NCI-H2196 treated with DMSO at 0.1 percent for 48 hours (cell line): ENCODE measurements at regions not wholly inside any gene's neighbourhood (a gene's known extent, or its start where the extent isn't known, plus 50 kb on each side); places are given as distances from the start of the nearest gene placed in this dataset.
"Not testable (repeated sequence)": the region's sequence is repeated elsewhere in the genome, so short reads cannot be mapped to it uniquely, and the experiment has no call there.

Experiments
- DNase-seq: peaks from one replicate; lab custom pipeline; 2025; ENCODE audit not compliant: unreplicated experiment; lab: John Stamatoyannopoulos, UW

DNA sequence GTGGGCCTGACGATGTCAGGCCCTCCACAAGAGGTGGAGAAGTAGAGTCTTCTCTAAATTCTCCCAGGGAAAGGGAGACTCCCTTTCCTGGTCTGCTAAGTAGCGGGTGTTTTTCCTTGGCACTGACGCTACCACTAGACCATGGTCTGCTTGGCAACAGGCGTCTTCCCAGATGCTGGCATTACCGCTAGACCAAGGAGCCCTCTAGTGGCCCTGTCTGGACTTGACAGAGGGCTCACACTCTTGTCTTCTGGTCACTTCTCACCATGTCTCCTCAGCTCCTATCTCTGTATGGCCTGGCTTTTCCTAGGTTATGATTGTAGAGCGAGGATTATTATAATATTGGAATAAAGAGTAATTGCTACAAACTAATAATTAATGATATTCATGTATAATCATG lies 51.1 kb upstream of the RASSF6 start:
- DNase-seq, result not testable (repeated sequence)

DNA sequence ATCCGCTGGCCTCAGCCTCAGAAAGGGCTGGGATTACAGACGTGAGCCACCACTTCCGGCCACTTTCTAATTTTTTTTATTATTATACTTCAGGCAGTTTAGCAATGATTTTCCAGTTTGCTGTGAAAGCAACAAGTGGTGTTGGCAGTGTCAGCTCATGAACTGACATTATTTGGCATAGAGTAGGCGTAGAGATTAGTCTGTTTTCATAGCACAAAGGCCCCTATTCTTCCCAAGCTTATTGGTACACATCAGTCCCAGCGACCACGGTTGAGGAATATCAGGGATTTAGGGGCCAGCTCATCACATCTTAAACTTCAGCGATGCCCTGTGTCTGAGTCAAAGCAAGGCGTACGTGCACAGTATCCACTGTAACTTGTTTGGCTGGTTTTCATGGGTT lies 53.0 kb upstream of the RASSF6 start:
- DNase-seq, result no peak

DNA sequence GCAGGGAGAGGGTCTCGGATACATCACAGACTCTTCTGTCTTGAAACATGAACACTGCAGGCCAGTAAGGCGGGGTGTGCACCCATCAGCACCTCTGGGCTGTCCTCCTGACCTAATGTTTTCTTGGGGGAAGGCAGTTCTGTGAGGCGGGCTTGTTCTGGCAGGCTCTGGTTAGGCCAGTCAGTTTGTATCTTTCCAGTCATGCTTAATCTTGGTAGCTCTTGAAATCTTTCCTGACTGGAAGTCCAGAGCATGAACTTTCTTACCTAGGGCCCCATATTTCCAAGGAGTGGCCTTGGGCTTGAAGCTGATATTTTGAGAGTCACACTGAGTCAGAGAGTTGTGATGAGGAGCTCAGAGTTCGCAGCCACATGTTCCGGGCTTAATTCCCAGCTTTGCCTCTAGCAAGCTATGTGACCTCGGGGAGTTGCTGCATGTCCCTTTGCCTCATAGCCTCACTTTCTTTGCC lies 54.2 kb upstream of the RASSF6 start:
- no peak for DNase-seq

DNA sequence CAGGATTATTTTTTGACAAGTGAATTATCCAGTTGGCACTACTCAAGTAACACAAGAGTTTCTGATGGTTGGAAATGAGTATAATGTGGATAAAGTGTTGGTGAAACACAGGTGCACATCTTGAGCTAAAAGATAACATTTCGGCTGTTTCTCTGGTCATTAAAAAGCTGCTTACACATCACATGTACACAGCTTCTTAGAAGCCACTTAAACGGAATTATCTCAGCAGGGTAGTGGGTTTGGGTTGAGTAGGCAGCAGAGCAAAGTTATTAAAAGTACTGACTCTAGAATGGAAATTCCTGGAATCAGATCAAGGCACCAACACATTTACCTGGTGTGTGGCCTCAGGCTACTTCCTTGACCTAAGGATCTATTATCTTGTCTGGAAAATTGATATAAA lies 55.4 kb upstream of the RASSF6 start:
- DNase-seq, result no peak

DNA sequence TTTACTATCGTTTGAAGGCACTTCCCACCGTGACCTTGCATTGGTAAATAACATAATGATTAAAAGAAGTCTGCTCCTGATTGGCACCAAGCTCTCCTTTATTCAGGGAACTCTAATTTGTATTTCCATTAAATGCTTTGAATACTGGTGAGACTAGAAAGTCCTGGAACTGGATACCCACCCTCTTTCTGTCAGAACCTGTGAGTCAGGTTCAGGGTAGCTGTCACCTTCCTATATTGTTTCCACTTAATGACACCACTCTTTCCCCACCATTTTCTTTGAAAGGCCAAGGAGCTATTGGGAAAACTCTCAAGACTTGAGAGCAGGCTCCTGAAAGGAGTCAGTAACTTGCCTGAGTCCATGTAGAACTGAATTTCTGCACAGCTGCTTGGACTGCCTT lies 55.9 kb upstream of the RASSF6 start:
- DNase-seq, result no peak

DNA sequence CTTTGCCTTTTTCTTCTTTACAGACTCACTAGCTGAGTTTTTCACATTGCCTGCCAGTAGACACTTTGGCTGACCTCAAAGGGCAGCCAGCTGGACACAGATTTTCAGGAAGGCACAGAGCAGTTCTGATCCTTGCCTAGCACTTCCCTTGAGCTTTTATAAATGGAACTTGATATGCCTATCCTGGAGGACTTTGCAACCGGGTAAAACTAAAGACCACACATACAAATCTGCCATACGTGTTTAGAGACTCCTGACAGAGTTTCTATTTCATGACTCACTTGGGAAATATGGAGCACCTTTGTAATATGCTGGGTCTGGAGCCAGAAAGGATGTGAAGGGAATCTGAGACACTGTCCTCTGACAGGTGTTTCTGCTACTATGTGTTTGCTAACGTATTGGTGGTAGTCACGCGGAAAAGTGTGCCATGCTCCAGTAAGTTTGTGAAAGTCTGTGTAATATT lies 56.7 kb upstream of the RASSF6 start:
- peak; percentile 92 for DNase-seq

DNA sequence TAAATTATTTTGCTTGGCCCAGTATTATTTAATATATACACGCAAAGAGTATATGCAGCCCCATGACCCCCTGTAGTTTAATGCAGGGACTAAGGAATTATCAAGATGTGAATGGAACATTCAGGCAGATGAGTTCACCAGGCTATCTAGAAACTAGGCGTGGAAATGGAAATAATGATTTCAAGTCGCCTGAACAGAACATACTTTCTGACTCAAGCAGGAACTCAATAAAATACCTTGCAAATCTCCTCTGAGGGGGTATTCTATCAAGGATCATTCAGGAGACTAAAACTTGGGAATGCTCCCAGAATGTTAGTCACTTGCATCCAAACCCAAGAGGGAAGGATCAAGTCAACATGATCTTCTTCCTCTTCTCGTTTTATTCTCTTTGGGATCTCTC lies 59.6 kb upstream of the RASSF6 start:
- DNase-seq, result no peak

DNA sequence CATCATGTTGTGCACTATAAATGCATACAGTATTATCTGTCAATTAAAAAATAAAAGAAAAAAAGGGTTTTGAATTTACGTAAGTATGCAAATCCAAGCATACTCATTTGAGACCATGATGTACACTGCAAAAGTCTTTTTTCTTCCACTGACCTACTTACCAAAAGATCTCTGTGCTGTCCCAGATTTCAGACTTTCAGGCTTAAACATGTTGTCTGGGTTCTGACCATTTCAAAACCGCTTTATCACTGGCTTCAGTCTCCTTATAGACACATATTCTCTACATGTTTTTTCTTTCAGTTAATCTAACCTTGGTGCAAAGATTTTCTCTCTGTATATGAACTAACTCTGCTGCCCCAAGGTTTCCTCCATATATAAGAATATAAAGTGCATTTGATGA lies 58.6 kb upstream of the CXCL8 start:
- DNase-seq, result no peak

DNA sequence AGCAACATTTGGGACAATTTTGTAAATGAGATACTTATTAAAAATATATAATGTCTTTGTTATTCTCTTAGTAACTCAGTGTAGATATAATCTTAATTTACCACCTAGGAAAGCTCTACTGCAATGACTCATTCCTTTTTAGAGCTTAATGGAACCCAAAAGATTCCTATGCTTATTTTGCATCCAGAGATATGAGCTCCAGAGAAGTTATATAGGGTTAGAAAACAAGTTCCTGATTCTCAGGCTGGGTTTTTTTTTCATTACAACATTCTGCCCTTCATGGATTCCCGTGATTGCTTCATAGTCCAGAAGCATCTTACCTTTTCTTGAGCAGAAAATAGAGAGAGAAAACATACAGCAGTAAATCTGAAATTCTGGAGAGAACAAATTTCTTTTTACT lies 57.9 kb upstream of the CXCL8 start:
- no peak for DNase-seq

DNA sequence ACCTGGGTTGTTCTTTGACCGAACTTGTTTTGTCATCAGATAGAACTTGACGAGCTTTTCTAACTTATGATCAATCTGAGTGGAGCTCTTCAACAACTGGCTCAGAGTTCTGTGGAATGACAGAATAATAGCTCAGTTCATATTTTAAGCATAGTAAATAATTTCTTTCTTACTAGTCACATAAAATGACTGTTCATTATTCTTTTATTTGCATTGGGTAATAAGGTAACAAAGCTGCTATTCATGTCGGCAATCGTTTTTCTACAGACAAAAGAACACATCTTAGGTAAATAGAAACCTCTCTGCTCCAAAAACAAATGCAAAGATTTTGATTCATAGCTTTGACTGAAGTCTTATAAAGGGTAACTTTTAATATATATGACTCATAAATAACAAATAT lies 57.3 kb upstream of the CXCL8 start:
- no peak for DNase-seq

DNA sequence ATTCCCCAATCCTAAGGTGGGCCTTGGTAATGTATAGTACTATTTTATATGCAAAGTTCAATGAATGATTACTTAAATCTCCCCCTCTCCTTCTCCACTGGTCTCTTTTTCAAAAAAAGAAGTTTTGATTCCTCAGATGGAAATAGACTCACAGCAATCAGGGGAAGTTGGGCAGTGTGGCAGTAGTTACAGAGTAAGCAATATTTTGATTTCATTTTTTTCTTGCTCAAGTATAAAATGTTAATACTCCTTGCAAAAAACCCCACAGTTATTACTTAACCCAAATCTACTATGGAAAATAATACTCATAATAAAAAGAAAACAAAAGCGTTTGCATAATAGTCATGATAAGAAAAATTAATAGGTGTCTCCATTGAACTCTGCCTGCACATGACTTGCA lies 56.9 kb upstream of the CXCL8 start:
- DNase-seq, result no peak

DNA sequence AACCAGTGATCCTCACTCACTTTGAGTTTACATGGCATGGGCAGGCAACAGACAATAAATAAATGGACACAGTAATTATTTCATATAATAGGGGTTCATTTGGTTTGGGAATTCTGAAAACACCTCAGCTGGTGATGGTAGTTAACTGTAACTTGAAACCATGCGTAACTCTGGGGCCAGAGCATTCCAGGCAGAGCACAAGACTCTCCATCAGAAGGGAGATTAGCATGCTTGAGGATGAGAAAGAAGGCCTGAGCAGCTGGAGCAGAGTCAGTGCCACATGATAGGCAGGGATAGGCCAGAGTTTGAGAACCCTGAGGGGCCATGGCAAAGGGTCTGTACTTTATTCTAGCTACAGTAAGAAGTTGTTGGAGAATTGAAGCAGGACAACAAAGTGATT lies 56.3 kb upstream of the CXCL8 start:
- DNase-seq, result no peak

DNA sequence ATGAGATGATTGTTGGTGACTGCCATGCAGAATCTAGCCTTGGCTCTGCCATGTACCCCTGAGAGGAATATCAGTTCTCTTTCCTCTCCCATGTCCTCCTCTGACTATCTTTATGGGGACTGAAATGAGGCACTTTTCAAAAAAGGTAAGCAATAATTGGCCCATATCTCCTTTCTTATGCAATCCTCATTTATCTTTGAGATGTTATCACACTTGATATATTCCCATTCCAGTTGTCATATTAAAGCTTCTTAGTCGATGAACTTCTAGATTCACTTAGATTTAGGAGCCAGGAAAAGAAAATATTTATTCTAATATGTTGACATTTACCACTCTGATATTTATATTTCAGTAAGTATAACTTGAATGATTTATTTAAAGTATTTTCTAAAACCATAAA lies 55.3 kb upstream of the CXCL8 start:
- no peak for DNase-seq

DNA sequence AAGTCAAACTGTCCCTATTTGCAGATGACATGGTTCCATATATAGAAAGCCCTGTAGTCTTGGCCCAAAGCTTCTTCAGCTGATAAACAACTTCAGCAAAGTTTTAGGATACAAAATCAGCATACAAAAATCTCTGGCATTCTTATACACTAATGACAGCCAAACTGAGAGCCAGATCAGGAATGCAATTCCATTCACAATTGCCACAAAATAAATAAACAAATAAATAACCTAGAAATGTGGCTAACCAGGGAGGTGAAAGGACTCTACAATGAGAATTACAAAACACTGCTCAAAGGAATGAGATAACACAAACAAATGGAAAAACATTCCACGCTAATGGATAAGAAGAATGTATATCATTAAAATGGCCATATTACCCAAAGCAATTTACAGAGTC lies 52.9 kb upstream of the CXCL8 start:
- no peak for DNase-seq

DNA sequence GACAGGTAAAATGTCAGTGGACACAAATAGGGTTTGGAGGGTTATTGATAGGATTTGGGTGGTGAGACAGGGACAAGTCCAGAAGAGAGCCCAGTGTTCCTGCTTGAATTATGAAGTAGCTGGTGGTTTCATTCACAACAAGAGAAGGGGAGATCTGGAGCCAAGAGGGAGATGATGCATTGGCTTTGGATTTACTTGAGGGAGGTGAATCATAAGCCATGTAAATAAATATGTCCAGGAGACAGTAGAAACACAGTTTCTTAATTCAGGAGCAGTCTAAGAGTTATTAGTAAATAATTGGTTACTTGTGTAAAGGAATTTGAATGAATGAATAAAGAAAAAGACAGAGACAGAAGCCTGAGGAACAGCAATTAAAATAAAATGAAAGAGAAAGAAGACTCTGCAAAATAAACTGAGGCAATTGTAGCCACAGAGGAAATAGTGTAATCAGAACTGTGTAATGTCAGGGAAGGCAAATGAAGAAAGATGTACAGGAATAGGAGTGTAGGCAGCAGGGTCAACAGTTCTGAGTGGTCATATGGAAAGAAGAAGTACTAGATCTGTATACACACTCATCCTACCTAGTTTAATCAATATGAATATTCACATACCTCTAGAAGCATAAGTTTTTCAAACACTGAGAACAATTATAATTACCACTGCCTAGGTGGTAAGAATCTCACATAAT lies 50.2 kb upstream of the CXCL8 start:
- no peak for DNase-seq
